Neuronal stem cell (in vitro differentiated cells): ENCODE measurements at regions not wholly inside any gene's neighbourhood (a gene's known extent, or its start where the extent isn't known, plus 50 kb on each side); places are given as distances from the start of the nearest gene placed in this dataset.

Experiments used
- DNase-seq: peaks from one replicate; pipeline ENCODE4 v3.0.0-alpha.2; 2013; ENCODE audit warnings: low spot score
- H2AFZ ChIP-seq: one replicate; pipeline ENCODE4 v1.6.1; 2013; ENCODE audit warnings: mild to moderate bottlenecking, low read length, inconsistent platforms
- H2AK5ac ChIP-seq: 2 replicates; pipeline ENCODE4 v1.6.1; 2013; ENCODE audit warnings: low read depth, mild to moderate bottlenecking, inconsistent platforms, low read length, moderate library complexity, mixed read lengths
- H2BK120ac ChIP-seq: 2 replicates; pipeline ENCODE4 v1.6.1; 2013; ENCODE audit warnings: low read depth, mild to moderate bottlenecking, inconsistent platforms, low read length, moderate library complexity, mixed read lengths
- H2BK12ac ChIP-seq: one replicate; pipeline ENCODE4 v1.6.1; 2013; ENCODE audit warnings: low read length, inconsistent platforms
- H2BK15ac ChIP-seq: 2 replicates; pipeline ENCODE4 v1.6.1; 2013; ENCODE audit warnings: mild to moderate bottlenecking, low read length, inconsistent platforms, mixed read lengths
- H2BK5ac ChIP-seq: one replicate; pipeline ENCODE4 v1.6.1; 2013; ENCODE audit warnings: inconsistent platforms, mild to moderate bottlenecking, low read length, moderate library complexity
- H3K14ac ChIP-seq: one replicate; pipeline ENCODE4 v1.6.1; 2013; ENCODE audit warnings: low read length, inconsistent platforms
- H3K18ac ChIP-seq: 2 replicates; pipeline ENCODE4 v1.6.1; 2013; ENCODE audit warnings: low read length, inconsistent platforms
- H3K23ac ChIP-seq: 2 replicates; pipeline ENCODE4 v1.6.1; 2013; ENCODE audit warnings: low read depth, mild to moderate bottlenecking, mixed read lengths, low read length, inconsistent platforms; ENCODE audit not compliant: poor library complexity
- H3K27ac ChIP-seq: replicated peaks from 3 replicates; pipeline ENCODE4 v1.5.1; 2013; ENCODE audit warnings: low read length, inconsistent platforms
- H3K27me3 ChIP-seq, 3 experiments: 2 replicates each; pipeline ENCODE4 v1.6.1; 2013; ENCODE audit warnings: low read length in 3 of 3, mild to moderate bottlenecking in 2 of 3, inconsistent platforms in 1 of 3, low read depth in 1 of 3, mixed read lengths in 1 of 3, moderate library complexity in 1 of 3; ENCODE audit not compliant: control insufficient read depth in 3 of 3, insufficient read depth in 3 of 3
- H3K36me3 ChIP-seq, 2 donors: replicated peaks in 1 of 2; 2 replicates each; pipeline ENCODE4 v1.6.1; 2013; ENCODE audit warnings: low read length in 2 of 2; ENCODE audit not compliant: control insufficient read depth in 2 of 2, insufficient read depth in 2 of 2
- H3K4ac ChIP-seq: 2 replicates; pipeline ENCODE4 v1.6.1; 2013; ENCODE audit warnings: inconsistent platforms, mild to moderate bottlenecking, low read length, moderate library complexity
- H3K4me1 ChIP-seq, 2 donors: 1 replicate in 1 of 2; 2 replicates in 1 of 2; pipeline ENCODE4 v1.6.1; 2013; ENCODE audit warnings: low read length in 2 of 2, low read depth in 1 of 2; ENCODE audit not compliant: control insufficient read depth in 2 of 2, insufficient read depth in 1 of 2
- H3K4me2 ChIP-seq: one replicate; pipeline ENCODE4 v1.6.1; 2013; ENCODE audit warnings: mild to moderate bottlenecking, low read length, inconsistent platforms; ENCODE audit not compliant: insufficient read depth, poor library complexity, severe bottlenecking
- H3K4me3 ChIP-seq, 2 donors: 2 replicates each; pipeline ENCODE4 v1.5.1; 2013; ENCODE audit warnings: low read length in 2 of 2, mild to moderate bottlenecking in 2 of 2, inconsistent platforms in 1 of 2, moderate library complexity in 1 of 2
- H3K79me1 ChIP-seq: one replicate; pipeline ENCODE4 v1.6.1; 2013; ENCODE audit warnings: low read depth, mild to moderate bottlenecking, inconsistent platforms, low read length, moderate library complexity
- H3K9ac ChIP-seq: one replicate; pipeline ENCODE4 v1.6.1; 2013; ENCODE audit warnings: mild to moderate bottlenecking, low read depth, low read length, inconsistent platforms; ENCODE audit not compliant: poor library complexity
- H3K9me3 ChIP-seq, 2 donors: replicated peaks in 1 of 2; 2 replicates each; pipeline versions ENCODE3 to v1.6.1; 2013; ENCODE audit warnings: low read length in 2 of 2, mild to moderate bottlenecking in 2 of 2, inconsistent platforms in 1 of 2, low read depth in 1 of 2, mixed read lengths in 1 of 2, moderate library complexity in 1 of 2; ENCODE audit not compliant: control insufficient read depth in 2 of 2, insufficient read depth in 1 of 2
- H4K8ac ChIP-seq: one replicate; pipeline ENCODE4 v1.6.1; 2013; ENCODE audit warnings: low read depth, mild to moderate bottlenecking, inconsistent platforms, low read length, moderate library complexity
- H4K91ac ChIP-seq: one replicate; pipeline ENCODE4 v1.6.1; 2013; ENCODE audit warnings: low read length, low read depth, mild to moderate bottlenecking, inconsistent platforms; ENCODE audit not compliant: poor library complexity
- WGBS, 2 donors: extraction: QIAGEN DNeasy Blood & Tissue Kit; methylation state at CpG; one replicate each; pipeline ENCODE4 v1.1.7; 2013; ENCODE audit warnings: missing lambda C conversion rate in 2 of 2, mixed read lengths in 1 of 2; ENCODE audit not compliant: insufficient read length in 2 of 2, insufficient replicate concordance in 1 of 2; ENCODE audit errors: extremely low coverage in 2 of 2; 5-methylcytosine and 5-hydroxymethylcytosine counted together

DNA sequence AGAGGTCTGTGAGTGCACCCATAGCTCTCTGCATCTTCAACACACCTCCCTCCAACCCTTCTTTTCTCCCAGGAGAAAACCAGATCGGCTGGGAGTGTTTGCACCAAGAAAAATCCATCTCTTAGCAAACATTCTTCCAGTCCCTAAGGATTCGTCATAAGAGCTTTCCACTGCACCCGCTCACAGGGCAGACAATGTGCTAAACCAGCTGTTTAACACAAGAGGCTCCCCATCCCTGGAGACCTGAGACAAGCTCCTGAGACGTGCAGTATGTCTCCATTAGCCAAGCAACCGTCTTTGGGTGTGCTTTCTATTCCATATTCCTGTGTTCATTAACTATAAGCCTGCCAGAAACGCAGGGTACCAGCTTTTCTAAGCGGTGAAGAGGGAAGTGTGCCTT lies 93.6 kb upstream of the ZNF462 start:
- no peak overlapping the region for H3K14ac ChIP-seq
- H3K9ac ChIP-seq, result no peak overlapping the region
- H3K4me2 ChIP-seq, result no peak overlapping the region
- H3K36me3 ChIP-seq, result no peaks in the 10 kb centered on the region
- H3K23ac ChIP-seq, result no peak overlapping the region
- H2AK5ac ChIP-seq, result no peak overlapping the region
- H4K91ac ChIP-seq, result no peak overlapping the region
- H2BK15ac ChIP-seq, result no peak overlapping the region
- no peak overlapping the region for H3K4me3 ChIP-seq
- H2BK5ac ChIP-seq, result no peak overlapping the region
- no peak overlapping the region for H2BK120ac ChIP-seq
- no peak overlapping the region for H3K27ac ChIP-seq
- no CpG with 5 or more reads among the region's 7 CpGs for WGBS, 2 donors
- no peak overlapping the region for H3K4ac ChIP-seq
- H3K4me1 ChIP-seq, result no peaks in the 10 kb centered on the region
- H3K79me1 ChIP-seq, result no peaks in the 10 kb centered on the region
- H3K18ac ChIP-seq, result no peak overlapping the region
- DNase-seq, result no peak
- no peak overlapping the region for H2AFZ ChIP-seq
- no peaks in the 10 kb centered on the region for H3K9me3 ChIP-seq
- H3K27me3 ChIP-seq, result no peaks in the 10 kb centered on the region
- H4K8ac ChIP-seq, result no peak overlapping the region
- H2BK12ac ChIP-seq, result no peak overlapping the region

GRCh38 chr9:106771608-106772007 lies 91.4 kb upstream of the ZNF462 start:
- Histone ChIP-seq H3K27me3 (no peaks in the 10 kb centered on the region), H3K27ac (no peak overlapping the region), H2AFZ (no peak overlapping the region), H3K4me3 (no peak overlapping the region), H2BK15ac (no peak overlapping the region), H2AK5ac (no peak overlapping the region), H2BK120ac (no peak overlapping the region), H3K4ac (no peak overlapping the region), H3K9ac (no peak overlapping the region), H3K36me3 (no peaks in the 10 kb centered on the region), H2BK5ac (no peak overlapping the region), H3K14ac (no peak overlapping the region), H3K4me2 (no peak overlapping the region), H2BK12ac (no peak overlapping the region), H4K8ac (no peak overlapping the region), H3K23ac (no peak overlapping the region), H3K4me1 (no peaks in the 10 kb centered on the region), H4K91ac (no peak overlapping the region), H3K18ac (no peak overlapping the region), H3K9me3 (no peaks in the 10 kb centered on the region), H3K79me1 (no peaks in the 10 kb centered on the region)
- no CpG with 5 or more reads among the region's 4 CpGs for WGBS, 2 donors
- no peak for DNase-seq

GRCh38 chr9:106772523-106773290 lies 90.3 kb upstream of the ZNF462 start:
- no peak overlapping the region for H2BK120ac ChIP-seq
- no peaks in the 10 kb centered on the region for H3K9me3 ChIP-seq
- no peak overlapping the region for H2AFZ ChIP-seq
- H3K9ac ChIP-seq, result no peak overlapping the region
- no peak overlapping the region for H2AK5ac ChIP-seq
- no peak overlapping the region for H3K23ac ChIP-seq
- DNase-seq, result no peak
- WGBS, 2 donors, result no CpG with 5 or more reads among the region's 5 CpGs
- no peaks in the 10 kb centered on the region for H3K27me3 ChIP-seq
- H2BK5ac ChIP-seq, result no peak overlapping the region
- no peak overlapping the region for H3K18ac ChIP-seq
- H2BK15ac ChIP-seq, result no peak overlapping the region
- H3K4me1 ChIP-seq, result no peaks in the 10 kb centered on the region
- H2BK12ac ChIP-seq, result no peak overlapping the region
- H4K8ac ChIP-seq, result no peak overlapping the region
- no peak overlapping the region for H3K4ac ChIP-seq
- H3K4me2 ChIP-seq, result no peak overlapping the region
- H3K27ac ChIP-seq, result no peak overlapping the region
- no peak overlapping the region for H3K4me3 ChIP-seq
- H3K79me1 ChIP-seq, result no peaks in the 10 kb centered on the region
- H3K36me3 ChIP-seq, result no peaks in the 10 kb centered on the region
- H4K91ac ChIP-seq, result no peak overlapping the region
- no peak overlapping the region for H3K14ac ChIP-seq

DNA sequence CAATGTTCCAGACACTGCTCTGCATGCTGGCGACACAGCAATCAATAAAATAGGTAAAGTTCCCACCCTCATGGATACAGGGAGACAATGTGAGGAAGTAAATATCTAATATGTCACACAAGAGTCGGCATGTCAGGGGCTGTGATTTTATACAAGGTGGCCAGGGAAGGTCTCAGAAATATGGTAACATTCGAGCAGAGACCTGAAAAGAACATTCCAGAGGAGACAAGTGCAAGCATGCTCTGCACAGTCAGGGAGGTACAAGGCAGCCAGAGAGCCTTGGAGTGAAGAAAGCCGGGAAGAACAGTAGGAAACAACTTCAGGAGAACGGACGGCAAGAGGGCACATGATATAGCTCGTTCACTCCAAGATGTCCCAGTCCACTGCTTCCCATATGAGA lies 89.2 kb upstream of the ZNF462 start:
- Histone ChIP-seq H3K36me3 (no peaks in the 10 kb centered on the region), H2BK12ac (no peak overlapping the region), H3K18ac (no peak overlapping the region), H2BK5ac (no peak overlapping the region), H2BK15ac (no peak overlapping the region), H4K8ac (no peak overlapping the region), H3K9ac (no peak overlapping the region), H3K4me3 (no peak overlapping the region), H3K27me3 (no peaks in the 10 kb centered on the region), H3K79me1 (no peaks in the 10 kb centered on the region), H3K4ac (no peak overlapping the region), H3K9me3 (no peaks in the 10 kb centered on the region), H3K23ac (no peak overlapping the region), H2AK5ac (no peak overlapping the region), H3K4me2 (no peak overlapping the region), H4K91ac (no peak overlapping the region), H3K4me1 (no peaks in the 10 kb centered on the region), H2AFZ (no peak overlapping the region), H3K14ac (no peak overlapping the region), H2BK120ac (no peak overlapping the region), H3K27ac (no peak overlapping the region)
- DNase-seq, result no peak
- WGBS, 2 donors, result no CpG with 5 or more reads among the region's 7 CpGs
